Neural progenitor cell (in vitro differentiated cells): ENCODE measurements at regions not wholly inside any gene's neighbourhood (a gene's known extent, or its start where the extent isn't known, plus 50 kb on each side); places are given as distances from the start of the nearest gene placed in this dataset.
A peak's percentile ranks its signal among the peaks of the same experiment; 100 is the strongest.

ENCODE experiments used
- DNase-seq: peaks from one replicate; pipeline ENCODE4 v3.0.0-alpha.2; 2016; ENCODE audit warnings: low spot score
- H2AFZ ChIP-seq: fragments of 200-600 bp; sonication (generic); replicated peaks from 2 replicates; pipeline ENCODE4 v1.6.1; 2016; ENCODE audit warnings: antibody characterized with exemption
- H3F3A ChIP-seq: fragments of 200-600 bp; sonication (generic); 2 replicates; pipeline ENCODE4 v1.6.1; 2016; ENCODE audit warnings: antibody characterized with exemption, low read depth
- H3K27ac ChIP-seq: fragments of 200-600 bp; sonication (generic); 2 replicates; pipeline ENCODE4 v1.5.1; 2016; ENCODE audit warnings: mild to moderate bottlenecking
- H3K27me3 ChIP-seq: fragments of 200-600 bp; sonication (generic); 2 replicates; pipeline ENCODE4 v1.6.1; 2016; ENCODE audit warnings: mild to moderate bottlenecking, moderate library complexity
- H3K36me3 ChIP-seq: fragments of 200-600 bp; sonication (generic); 2 replicates; pipeline ENCODE4 v1.5.1; 2016
- H3K4me1 ChIP-seq: fragments of 200-600 bp; sonication (generic); 2 replicates; pipeline ENCODE4 v1.6.1; 2016; ENCODE audit warnings: mixed run types
- H3K4me2 ChIP-seq: fragments of 200-600 bp; sonication (generic); 2 replicates; pipeline ENCODE4 v1.6.1; 2016
- H3K4me3 ChIP-seq: fragments of 200-600 bp; sonication (generic); 2 replicates; pipeline ENCODE4 v1.5.1; 2016
- H3K79me2 ChIP-seq: fragments of 200-600 bp; sonication (generic); 2 replicates; pipeline ENCODE4 v1.6.1; 2016; ENCODE audit warnings: low read depth
- H3K9ac ChIP-seq: fragments of 200-600 bp; sonication (generic); 2 replicates; pipeline ENCODE4 v1.6.1; 2016
- H3K9me3 ChIP-seq: fragments of 200-600 bp; sonication (generic); 2 replicates; pipeline ENCODE4 v1.5.1; 2016; ENCODE audit warnings: low read depth
- H4K20me1 ChIP-seq: fragments of 200-600 bp; sonication (generic); 2 replicates; pipeline ENCODE4 v1.6.1; 2016; ENCODE audit warnings: low read depth
- H3K27ac Mint-ChIP-seq: 3 replicates; pipeline ENCODE4 v1.8.0; 2021; ENCODE audit warnings: mixed read lengths
- H3K27me3 Mint-ChIP-seq: 2 replicates; pipeline ENCODE4 v1.8.0; 2022; ENCODE audit warnings: low read depth, mild to moderate bottlenecking, inconsistent platforms, moderate library complexity, mixed read lengths; ENCODE audit not compliant: insufficient read depth
- H3K36me3 Mint-ChIP-seq: 3 replicates; pipeline ENCODE4 v1.8.0; 2021; ENCODE audit warnings: mixed read lengths
- H3K4me1 Mint-ChIP-seq: 3 replicates; pipeline ENCODE4 v1.8.0; 2021; ENCODE audit warnings: mixed read lengths
- H3K4me3 Mint-ChIP-seq: 3 replicates; pipeline ENCODE4 v1.8.0; 2021; ENCODE audit warnings: mild to moderate bottlenecking, moderate library complexity, mixed read lengths
- H3K9me3 Mint-ChIP-seq: 3 replicates; pipeline ENCODE4 v1.8.0; 2020; ENCODE audit warnings: mixed read lengths
- EZH2 ChIP-seq: fragments of 200-600 bp; sonication (generic); IDR thresholded peaks from 2 replicates; pipeline ENCODE4 v1.6.1; 2017; ENCODE audit warnings: antibody characterized with exemption, mild to moderate bottlenecking, moderate library complexity
- EZH2phosphoT487 ChIP-seq: fragments of 200-600 bp; sonication (generic); IDR thresholded peaks from 2 replicates; pipeline ENCODE4 v1.6.1; 2017; ENCODE audit warnings: antibody characterized with exemption
- TF ChIP-seq, protein P1 (sequence below): fragments of 200-600 bp; sonication (generic); IDR thresholded peaks from 2 replicates; pipeline ENCODE4 v1.5.1; 2017; ENCODE audit warnings: antibody characterized with exemption, mild to moderate bottlenecking

DNA sequence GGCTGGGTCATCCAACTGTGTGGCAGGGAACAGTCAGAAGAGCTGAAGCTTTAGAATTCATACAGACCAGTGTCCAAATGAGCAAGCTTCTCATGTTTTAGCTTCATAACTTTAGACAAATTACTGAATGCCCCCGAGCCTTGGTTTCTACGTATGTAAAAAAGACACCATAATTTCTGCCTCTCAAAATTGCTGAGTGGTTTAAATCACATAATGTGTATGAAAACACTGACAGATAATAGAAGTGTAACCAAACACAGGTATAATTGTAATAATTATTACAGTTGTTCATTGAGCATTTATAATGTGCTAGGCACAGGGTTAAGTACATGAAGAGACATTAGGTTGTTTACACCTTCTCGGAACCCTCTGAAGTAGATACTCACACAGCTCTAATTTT is 207.2 kb downstream of the IGSF11 start:
- H3K4me1 ChIP-seq: no peaks in the 10 kb centered on the region
- no peaks in the 10 kb centered on the region for H3K36me3 ChIP-seq
- no peaks in the 10 kb centered on the region for H4K20me1 ChIP-seq
- no peaks in the 10 kb centered on the region for H3K9me3 ChIP-seq
- peaks cover 2% of the 10 kb centered on the region for H3K27me3 Mint-ChIP-seq
- H3K4me1 Mint-ChIP-seq: no peaks in the 10 kb centered on the region
- H2AFZ ChIP-seq: no peak overlapping the region
- no peak overlapping the region for H3K27ac Mint-ChIP-seq
- H3K27ac ChIP-seq: no peak overlapping the region
- no peak overlapping the region for H3K4me3 Mint-ChIP-seq
- TF ChIP-seq EZH2phosphoT487 (no peak), EZH2 (no peak)
- TF ChIP-seq, protein P1, sequence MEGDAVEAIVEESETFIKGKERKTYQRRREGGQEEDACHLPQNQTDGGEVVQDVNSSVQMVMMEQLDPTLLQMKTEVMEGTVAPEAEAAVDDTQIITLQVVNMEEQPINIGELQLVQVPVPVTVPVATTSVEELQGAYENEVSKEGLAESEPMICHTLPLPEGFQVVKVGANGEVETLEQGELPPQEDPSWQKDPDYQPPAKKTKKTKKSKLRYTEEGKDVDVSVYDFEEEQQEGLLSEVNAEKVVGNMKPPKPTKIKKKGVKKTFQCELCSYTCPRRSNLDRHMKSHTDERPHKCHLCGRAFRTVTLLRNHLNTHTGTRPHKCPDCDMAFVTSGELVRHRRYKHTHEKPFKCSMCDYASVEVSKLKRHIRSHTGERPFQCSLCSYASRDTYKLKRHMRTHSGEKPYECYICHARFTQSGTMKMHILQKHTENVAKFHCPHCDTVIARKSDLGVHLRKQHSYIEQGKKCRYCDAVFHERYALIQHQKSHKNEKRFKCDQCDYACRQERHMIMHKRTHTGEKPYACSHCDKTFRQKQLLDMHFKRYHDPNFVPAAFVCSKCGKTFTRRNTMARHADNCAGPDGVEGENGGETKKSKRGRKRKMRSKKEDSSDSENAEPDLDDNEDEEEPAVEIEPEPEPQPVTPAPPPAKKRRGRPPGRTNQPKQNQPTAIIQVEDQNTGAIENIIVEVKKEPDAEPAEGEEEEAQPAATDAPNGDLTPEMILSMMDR: no peak
- no peak for DNase-seq
- no peaks in the 10 kb centered on the region for H3K9me3 Mint-ChIP-seq
- H3K36me3 Mint-ChIP-seq: no peaks in the 10 kb centered on the region
- H3F3A ChIP-seq: no peaks in the 10 kb centered on the region
- no peaks in the 10 kb centered on the region for H3K79me2 ChIP-seq
- no peak overlapping the region for H3K9ac ChIP-seq
- H3K4me3 ChIP-seq: no peak overlapping the region
- no peak overlapping the region for H3K4me2 ChIP-seq
- H3K27me3 ChIP-seq: no peaks in the 10 kb centered on the region

GRCh38 chr3:118828351-118828750 is 206.3 kb downstream of the IGSF11 start:
- Histone ChIP-seq H3F3A (no peaks in the 10 kb centered on the region), H3K9me3 (no peaks in the 10 kb centered on the region), H3K9ac (no peak overlapping the region), H3K27ac (no peak overlapping the region), H3K4me3 (no peak overlapping the region), H3K4me2 (no peak overlapping the region), H4K20me1 (no peaks in the 10 kb centered on the region), H3K27me3 (no peaks in the 10 kb centered on the region), H2AFZ (no peak overlapping the region), H3K36me3 (no peaks in the 10 kb centered on the region), H3K4me1 (no peaks in the 10 kb centered on the region), H3K79me2 (no peaks in the 10 kb centered on the region)
- no peaks in the 10 kb centered on the region for H3K36me3 Mint-ChIP-seq
- TF ChIP-seq EZH2phosphoT487 (no peak), EZH2 (no peak)
- TF ChIP-seq, protein P1: no peak
- no peaks in the 10 kb centered on the region for H3K9me3 Mint-ChIP-seq
- no peak overlapping the region for H3K27ac Mint-ChIP-seq
- no peak for DNase-seq
- no peak overlapping the region for H3K4me3 Mint-ChIP-seq
- H3K27me3 Mint-ChIP-seq: peaks cover 2% of the 10 kb centered on the region
- no peaks in the 10 kb centered on the region for H3K4me1 Mint-ChIP-seq

DNA sequence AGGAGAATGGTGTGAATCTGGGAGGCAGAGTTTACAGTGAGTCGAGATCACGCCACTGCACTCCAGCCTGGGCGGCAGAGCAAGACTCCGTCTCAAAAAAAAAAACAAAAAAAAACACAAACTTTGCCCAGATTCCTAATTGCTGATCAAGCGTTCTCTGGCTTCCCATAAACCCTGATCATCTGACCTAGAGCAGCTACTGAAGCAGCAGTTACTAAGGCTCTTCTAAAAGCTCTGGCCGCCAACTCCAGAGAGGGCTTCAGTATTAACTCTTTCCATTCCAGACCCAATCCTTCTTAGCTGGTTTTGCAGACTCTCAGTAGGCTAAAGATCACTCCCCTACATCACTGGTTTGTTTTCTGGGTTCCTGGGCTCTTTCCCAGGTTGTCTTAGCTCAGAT is 201.6 kb downstream of the IGSF11 start:
- Histone ChIP-seq H3K4me2 (no peak overlapping the region), H3K79me2 (no peaks in the 10 kb centered on the region), H3F3A (no peaks in the 10 kb centered on the region), H3K4me1 (no peaks in the 10 kb centered on the region), H3K9me3 (no peaks in the 10 kb centered on the region), H4K20me1 (no peaks in the 10 kb centered on the region), H3K27me3 (no peaks in the 10 kb centered on the region), H2AFZ (peak overlapping the region; percentile 47), H3K36me3 (no peaks in the 10 kb centered on the region), H3K27ac (no peak overlapping the region), H3K9ac (no peak overlapping the region), H3K4me3 (no peak overlapping the region)
- Mint-ChIP-seq H3K27ac (no peak overlapping the region), H3K27me3 (no peaks in the 10 kb centered on the region), H3K4me1 (no peaks in the 10 kb centered on the region), H3K9me3 (peaks cover 1% of the 10 kb centered on the region), H3K36me3 (no peaks in the 10 kb centered on the region), H3K4me3 (no peak overlapping the region)
- TF ChIP-seq EZH2 (no peak), EZH2phosphoT487 (no peak)
- TF ChIP-seq, protein P1: no peak
- DNase-seq: no peak

DNA sequence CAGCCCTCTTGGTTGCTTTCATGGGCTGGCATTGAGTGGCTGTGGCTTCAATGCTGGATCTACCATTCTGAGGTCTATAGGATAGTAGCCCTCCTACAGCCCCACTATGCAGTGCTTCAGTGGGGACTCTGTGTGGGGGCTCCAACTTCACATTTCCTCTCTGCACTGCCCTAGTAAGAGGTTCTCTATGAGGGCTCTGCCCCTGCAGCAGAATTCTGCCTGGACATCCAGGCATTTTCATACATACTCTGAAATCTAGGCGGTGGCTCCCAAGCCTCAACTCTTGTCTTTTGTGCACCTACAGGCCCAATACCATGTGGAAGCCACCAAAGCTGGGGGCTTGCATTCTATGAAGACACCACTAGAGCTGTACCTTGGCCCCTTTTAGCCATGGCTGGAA is 195.8 kb downstream of the IGSF11 start:
- H4K20me1 ChIP-seq: no peaks in the 10 kb centered on the region
- no peaks in the 10 kb centered on the region for H3K36me3 ChIP-seq
- no peak overlapping the region for H3K27ac ChIP-seq
- no peak overlapping the region for H3K4me3 ChIP-seq
- H3K79me2 ChIP-seq: no peaks in the 10 kb centered on the region
- H3K27ac Mint-ChIP-seq: no peak overlapping the region
- H3K9me3 Mint-ChIP-seq: peaks cover 21% of the 10 kb centered on the region
- no peak for TF ChIP-seq EZH2phosphoT487
- TF ChIP-seq, protein P1: no peak
- TF ChIP-seq EZH2: no peak
- no peak overlapping the region for H3K4me3 Mint-ChIP-seq
- no peak overlapping the region for H3K9ac ChIP-seq
- peaks cover 4% of the 10 kb centered on the region for H3K9me3 ChIP-seq
- no peaks in the 10 kb centered on the region for H3K4me1 ChIP-seq
- no peaks in the 10 kb centered on the region for H3K27me3 ChIP-seq
- no peaks in the 10 kb centered on the region for H3K4me1 Mint-ChIP-seq
- H2AFZ ChIP-seq: no peak overlapping the region
- no peak for DNase-seq
- no peaks in the 10 kb centered on the region for H3K36me3 Mint-ChIP-seq
- no peaks in the 10 kb centered on the region for H3F3A ChIP-seq
- no peak overlapping the region for H3K4me2 ChIP-seq
- no peaks in the 10 kb centered on the region for H3K27me3 Mint-ChIP-seq
